Glutamatergic neuron (in vitro differentiated cells): ENCODE measurements at regions not wholly inside any gene's neighbourhood (a gene's known extent, or its start where the extent isn't known, plus 50 kb on each side); places are given as distances from the start of the nearest gene placed in this dataset.
A peak's percentile ranks its signal among the peaks of the same experiment; 100 is the strongest.
"Not testable (repeated sequence)": the region's sequence is repeated elsewhere in the genome, so short reads cannot be mapped to it uniquely, and the experiment has no call there.

Experiments used
- DNase-seq: peaks from one replicate; pipeline ENCODE4 v3.0.0; 2022
- H3K27ac Mint-ChIP-seq: one replicate; pipeline ENCODE4 v1.8.0; 2020; ENCODE audit warnings: mild to moderate bottlenecking, mixed read lengths, inconsistent platforms; ENCODE audit not compliant: unreplicated experiment
- H3K27me3 Mint-ChIP-seq: one replicate; pipeline ENCODE4 v1.8.0; 2020; ENCODE audit warnings: mild to moderate bottlenecking, moderate library complexity, mixed read lengths, inconsistent platforms; ENCODE audit not compliant: unreplicated experiment
- H3K36me3 Mint-ChIP-seq: one replicate; pipeline ENCODE4 v1.8.0; 2020; ENCODE audit warnings: mild to moderate bottlenecking, mixed read lengths, inconsistent platforms; ENCODE audit not compliant: unreplicated experiment
- H3K4me1 Mint-ChIP-seq: one replicate; pipeline ENCODE4 v1.8.0; 2020; ENCODE audit warnings: mild to moderate bottlenecking, low read depth, mixed read lengths, inconsistent platforms; ENCODE audit not compliant: unreplicated experiment
- H3K4me3 Mint-ChIP-seq: one replicate; pipeline ENCODE4 v1.8.0; 2020; ENCODE audit warnings: mild to moderate bottlenecking, mixed read lengths, inconsistent platforms; ENCODE audit not compliant: unreplicated experiment
- H3K9me3 Mint-ChIP-seq: one replicate; pipeline ENCODE4 v1.8.0; 2020; ENCODE audit warnings: mild to moderate bottlenecking, moderate library complexity, mixed read lengths, inconsistent platforms; ENCODE audit not compliant: unreplicated experiment
- CTCF ChIP-seq: fragments of 200-600 bp; sonication (generic); IDR thresholded peaks from one replicate; pipeline ENCODE4 v1.5.0; 2021; ENCODE audit not compliant: partially characterized antibody, unreplicated experiment

GRCh38 chr5:25544652-25545249, 900.0 kb upstream of the CDH10 start:
- Mint-ChIP-seq H3K9me3 (no peaks in the 10 kb centered on the region), H3K4me3 (no peak overlapping the region), H3K27ac (no peak overlapping the region), H3K36me3 (peaks cover 5% of the 10 kb centered on the region), H3K27me3 (no peaks in the 10 kb centered on the region), H3K4me1 (no peaks in the 10 kb centered on the region)
- peak; percentile 79 for TF ChIP-seq CTCF
- DNase-seq = peak; percentile 43

GRCh38 chr5:25540628-25541027, 895.9 kb upstream of the CDH10 start:
- no peak for TF ChIP-seq CTCF
- Mint-ChIP-seq H3K4me3 (no peak overlapping the region), H3K36me3 (peaks cover 1% of the 10 kb centered on the region), H3K4me1 (no peaks in the 10 kb centered on the region), H3K27me3 (no peaks in the 10 kb centered on the region), H3K27ac (no peak overlapping the region), H3K9me3 (no peaks in the 10 kb centered on the region)
- no peak for DNase-seq

GRCh38 chr5:25539536-25539935, 894.8 kb upstream of the CDH10 start:
- Mint-ChIP-seq H3K27me3 (no peaks in the 10 kb centered on the region), H3K4me1 (no peaks in the 10 kb centered on the region), H3K36me3 (no peaks in the 10 kb centered on the region), H3K4me3 (no peak overlapping the region), H3K9me3 (no peaks in the 10 kb centered on the region), H3K27ac (no peak overlapping the region)
- TF ChIP-seq CTCF = no peak
- no peak for DNase-seq

GRCh38 chr5:25536461-25536860, 891.7 kb upstream of the CDH10 start:
- H3K36me3 Mint-ChIP-seq, H3K4me3 Mint-ChIP-seq, H3K9me3 Mint-ChIP-seq, DNase-seq, H3K27ac Mint-ChIP-seq, H3K4me1 Mint-ChIP-seq, H3K27me3 Mint-ChIP-seq: not testable (repeated sequence)

- Mint-ChIP-seq H3K27ac (peak overlapping the region; percentile 14), H3K9me3 (no peaks in the 10 kb centered on the region), H3K36me3 (no peaks in the 10 kb centered on the region), H3K27me3 (no peaks in the 10 kb centered on the region), H3K4me1 (no peaks in the 10 kb centered on the region), H3K4me3 (no peak overlapping the region)
- no peak for DNase-seq
- TF ChIP-seq CTCF = no peak
These were observed 871.4 kb upstream of the CDH10 start for GRCh38 chr5:25516141-25516540.
